Immature natural killer cell (primary cell): ENCODE measurements at regions not wholly inside any gene's neighbourhood (a gene's known extent, or its start where the extent isn't known, plus 50 kb on each side); places are given as distances from the start of the nearest gene placed in this dataset.

ENCODE experiments used
- DNase-seq, 3 donors: peaks; one replicate each; pipeline ENCODE4 v3.0.0; 2022; ENCODE audit warnings: mixed read lengths in 1 of 3
- H3K27ac Mint-ChIP-seq, 6 donors: one replicate each; pipeline ENCODE4 v1.8.0; 2020; ENCODE audit warnings: mixed read lengths in 6 of 6, mild to moderate bottlenecking in 5 of 6, inconsistent platforms in 4 of 6, moderate library complexity in 3 of 6
- H3K27me3 Mint-ChIP-seq, 3 donors: one replicate each; pipeline ENCODE4 v1.8.0; 2020 to 2021; ENCODE audit warnings: low read depth in 3 of 3, mild to moderate bottlenecking in 3 of 3, mixed read lengths in 3 of 3, moderate library complexity in 3 of 3, inconsistent platforms in 1 of 3
- H3K36me3 Mint-ChIP-seq, 3 donors: one replicate each; pipeline ENCODE4 v1.8.0; 2020; ENCODE audit warnings: mixed read lengths in 3 of 3, inconsistent platforms in 2 of 3, mild to moderate bottlenecking in 2 of 3
- H3K4me1 Mint-ChIP-seq, 2 donors: one replicate each; pipeline ENCODE4 v1.8.0; 2020; ENCODE audit warnings: inconsistent platforms in 2 of 2, mild to moderate bottlenecking in 2 of 2, mixed read lengths in 2 of 2, moderate library complexity in 1 of 2
- H3K4me3 Mint-ChIP-seq, 5 donors: one replicate each; pipeline ENCODE4 v1.8.0; 2020; ENCODE audit warnings: mild to moderate bottlenecking in 5 of 5, mixed read lengths in 5 of 5, inconsistent platforms in 3 of 5, moderate library complexity in 3 of 5
- H3K9me3 Mint-ChIP-seq, 6 donors: one replicate each; pipeline ENCODE4 v1.8.0; 2020; ENCODE audit warnings: mild to moderate bottlenecking in 6 of 6, mixed read lengths in 6 of 6, inconsistent platforms in 4 of 6, moderate library complexity in 3 of 6

- no peaks in the 10 kb centered on the region for H3K27me3 Mint-ChIP-seq
- no peaks in the 10 kb centered on the region for H3K36me3 Mint-ChIP-seq
- H3K9me3 Mint-ChIP-seq: peaks cover 0 to 5% (median 0%) of the 10 kb centered on the region in 6 donors
- no peak overlapping the region for H3K4me3 Mint-ChIP-seq
- DNase-seq: no peak
- no peaks in the 10 kb centered on the region for H3K4me1 Mint-ChIP-seq
- no peak overlapping the region for H3K27ac Mint-ChIP-seq
Observed at GRCh38 chr5:82863266-82863665, 213.9 kb downstream of the TMEM167A start.

GRCh38 chr5:82862711-82863110 is 214.5 kb downstream of the TMEM167A start:
- H3K4me1 Mint-ChIP-seq: no peaks in the 10 kb centered on the region
- no peaks in the 10 kb centered on the region for H3K36me3 Mint-ChIP-seq
- H3K4me3 Mint-ChIP-seq: no peak overlapping the region
- H3K27ac Mint-ChIP-seq: no peak overlapping the region
- no peak for DNase-seq
- H3K9me3 Mint-ChIP-seq: peaks cover 0 to 5% (median 0%) of the 10 kb centered on the region in 6 donors
- no peaks in the 10 kb centered on the region for H3K27me3 Mint-ChIP-seq

GRCh38 chr5:82862261-82862660 is 214.9 kb downstream of the TMEM167A start:
- no peak overlapping the region for H3K27ac Mint-ChIP-seq
- no peaks in the 10 kb centered on the region for H3K27me3 Mint-ChIP-seq
- no peaks in the 10 kb centered on the region for H3K4me1 Mint-ChIP-seq
- no peaks in the 10 kb centered on the region for H3K36me3 Mint-ChIP-seq
- peaks cover 0 to 5% (median 0%) of the 10 kb centered on the region in 6 donors for H3K9me3 Mint-ChIP-seq
- DNase-seq: no peak
- H3K4me3 Mint-ChIP-seq: no peak overlapping the region

GRCh38 chr5:82861701-82862100 is 215.5 kb downstream of the TMEM167A start:
- no peak overlapping the region for H3K27ac Mint-ChIP-seq
- no peak overlapping the region for H3K4me3 Mint-ChIP-seq
- DNase-seq: no peak
- H3K9me3 Mint-ChIP-seq: peaks cover 0 to 5% (median 0%) of the 10 kb centered on the region in 6 donors
- no peaks in the 10 kb centered on the region for H3K36me3 Mint-ChIP-seq
- H3K27me3 Mint-ChIP-seq: no peaks in the 10 kb centered on the region
- H3K4me1 Mint-ChIP-seq: no peaks in the 10 kb centered on the region

- Mint-ChIP-seq H3K4me3 (no peak overlapping the region), H3K36me3 (no peaks in the 10 kb centered on the region), H3K27ac (no peak overlapping the region), H3K27me3 (no peaks in the 10 kb centered on the region), H3K4me1 (no peaks in the 10 kb centered on the region), H3K9me3 (no peaks in the 10 kb centered on the region)
- no peak for DNase-seq
Observed at GRCh38 chr5:82859451-82860140, 217.6 kb downstream of the TMEM167A start.

- Mint-ChIP-seq H3K9me3 (no peaks in the 10 kb centered on the region), H3K27ac (no peak overlapping the region), H3K36me3 (no peaks in the 10 kb centered on the region), H3K27me3 (no peaks in the 10 kb centered on the region), H3K4me3 (no peak overlapping the region), H3K4me1 (no peaks in the 10 kb centered on the region)
- DNase-seq: no peak
Observed at GRCh38 chr5:82858151-82859025, 218.8 kb downstream of the TMEM167A start.

- Mint-ChIP-seq H3K36me3 (no peaks in the 10 kb centered on the region), H3K4me1 (no peaks in the 10 kb centered on the region), H3K4me3 (no peak overlapping the region), H3K27me3 (peaks cover 0 to 2% (median 0%) of the 10 kb centered on the region in 3 donors), H3K9me3 (no peaks in the 10 kb centered on the region), H3K27ac (no peak overlapping the region)
- DNase-seq: no peak
Observed at GRCh38 chr5:82855893-82856550, 221.2 kb downstream of the TMEM167A start.

- no peak overlapping the region for H3K4me3 Mint-ChIP-seq
- H3K27ac Mint-ChIP-seq: no peak overlapping the region
- H3K36me3 Mint-ChIP-seq: no peaks in the 10 kb centered on the region
Observed at GRCh38 chr5:82854956-82855355, 222.2 kb downstream of the TMEM167A start.

GRCh38 chr5:82851471-82851870 is 225.7 kb downstream of the TMEM167A start:
- Mint-ChIP-seq H3K4me3 (no peak overlapping the region), H3K9me3 (peaks cover 0 to 3% (median 0%) of the 10 kb centered on the region in 6 donors), H3K27me3 (peaks cover 0 to 2% (median 2%) of the 10 kb centered on the region in 3 donors), H3K4me1 (no peaks in the 10 kb centered on the region), H3K27ac (no peak overlapping the region), H3K36me3 (no peaks in the 10 kb centered on the region)
- no peak for DNase-seq

More at GRCh38 chr5:82854956-82855355, 222.2 kb downstream of the TMEM167A start:
- Mint-ChIP-seq H3K9me3 (no peaks in the 10 kb centered on the region), H3K27me3 (peaks cover 0 to 2% (median 0%) of the 10 kb centered on the region in 3 donors), H3K4me1 (no peaks in the 10 kb centered on the region)
- DNase-seq: no peak

- Mint-ChIP-seq H3K4me3 (no peak overlapping the region), H3K27ac (no peak overlapping the region), H3K27me3 (peaks cover 0 to 2% (median 2%) of the 10 kb centered on the region in 3 donors), H3K9me3 (peaks cover 0 to 5% (median 0%) of the 10 kb centered on the region in 6 donors), H3K4me1 (no peaks in the 10 kb centered on the region), H3K36me3 (no peaks in the 10 kb centered on the region)
- DNase-seq: no peak
Observed at GRCh38 chr5:82850393-82850792, 226.8 kb downstream of the TMEM167A start.

GRCh38 chr5:82849885-82850284 is 227.3 kb downstream of the TMEM167A start:
- DNase-seq: no peak
- no peaks in the 10 kb centered on the region for H3K36me3 Mint-ChIP-seq
- peaks cover 0 to 6% (median 2%) of the 10 kb centered on the region in 3 donors for H3K27me3 Mint-ChIP-seq
- H3K9me3 Mint-ChIP-seq: peaks cover 0 to 5% (median 0%) of the 10 kb centered on the region in 6 donors
- no peak overlapping the region for H3K27ac Mint-ChIP-seq
- H3K4me1 Mint-ChIP-seq: no peaks in the 10 kb centered on the region
- no peak overlapping the region for H3K4me3 Mint-ChIP-seq

GRCh38 chr5:82847562-82847961 is 229.6 kb downstream of the TMEM167A start:
- no peak overlapping the region for H3K27ac Mint-ChIP-seq
- peaks cover 0 to 5% (median under 1%) of the 10 kb centered on the region in 6 donors for H3K9me3 Mint-ChIP-seq
- no peaks in the 10 kb centered on the region for H3K4me1 Mint-ChIP-seq
- no peak for DNase-seq
- no peak overlapping the region for H3K4me3 Mint-ChIP-seq
- H3K27me3 Mint-ChIP-seq: peaks cover 0 to 10% (median 2%) of the 10 kb centered on the region in 3 donors
- no peaks in the 10 kb centered on the region for H3K36me3 Mint-ChIP-seq

GRCh38 chr5:82839881-82840280 is 237.3 kb downstream of the TMEM167A start:
- H3K27ac Mint-ChIP-seq: no peak overlapping the region
- H3K36me3 Mint-ChIP-seq: no peaks in the 10 kb centered on the region
- no peak for DNase-seq
- peaks cover 0 to 9% (median 2%) of the 10 kb centered on the region in 6 donors for H3K9me3 Mint-ChIP-seq
- no peaks in the 10 kb centered on the region for H3K4me1 Mint-ChIP-seq
- no peak overlapping the region for H3K4me3 Mint-ChIP-seq
- peaks cover 0 to 3% (median 0%) of the 10 kb centered on the region in 3 donors for H3K27me3 Mint-ChIP-seq

GRCh38 chr5:82835488-82835887 is 241.7 kb downstream of the TMEM167A start:
- no peaks in the 10 kb centered on the region for H3K36me3 Mint-ChIP-seq
- H3K9me3 Mint-ChIP-seq: peaks cover 0 to 7% (median 2%) of the 10 kb centered on the region in 6 donors
- H3K27me3 Mint-ChIP-seq: peaks cover 0 to under 1% (median 0%) of the 10 kb centered on the region in 3 donors
- H3K27ac Mint-ChIP-seq: no peak overlapping the region
- no peak for DNase-seq
- H3K4me1 Mint-ChIP-seq: no peaks in the 10 kb centered on the region
- H3K4me3 Mint-ChIP-seq: no peak overlapping the region
